GM06990 (cell line): ENCODE measurements at regions not wholly inside any gene's neighbourhood (a gene's known extent, or its start where the extent isn't known, plus 50 kb on each side); places are given as distances from the start of the nearest gene placed in this dataset.

Experiments used
- DNase-seq: peaks from one replicate; pipeline ENCODE4 v3.0.0-alpha.2; 2011; ENCODE audit not compliant: insufficient read length; ENCODE audit errors: extremely low read depth
- H3K27me3 ChIP-seq: replicated peaks from 2 replicates; pipeline ENCODE4 v1.6.0; 2011; ENCODE audit warnings: low read length; ENCODE audit not compliant: control insufficient read depth, insufficient read depth
- H3K36me3 ChIP-seq: 2 replicates; pipeline ENCODE4 v1.5.1; 2011; ENCODE audit warnings: low read length; ENCODE audit not compliant: control insufficient read depth, insufficient read depth
- H3K4me3 ChIP-seq: replicated peaks from 2 replicates; pipeline ENCODE4 v1.5.1; 2011; ENCODE audit warnings: low read depth, mild to moderate bottlenecking, control low read depth, low read length
- CTCF ChIP-seq: IDR thresholded peaks from 2 replicates; pipeline ENCODE4 v1.5.1; 2011; ENCODE audit warnings: low read length, control low read depth, mild to moderate bottlenecking, inconsistent platforms; ENCODE audit not compliant: insufficient read depth, poor library complexity, severe bottlenecking

DNA sequence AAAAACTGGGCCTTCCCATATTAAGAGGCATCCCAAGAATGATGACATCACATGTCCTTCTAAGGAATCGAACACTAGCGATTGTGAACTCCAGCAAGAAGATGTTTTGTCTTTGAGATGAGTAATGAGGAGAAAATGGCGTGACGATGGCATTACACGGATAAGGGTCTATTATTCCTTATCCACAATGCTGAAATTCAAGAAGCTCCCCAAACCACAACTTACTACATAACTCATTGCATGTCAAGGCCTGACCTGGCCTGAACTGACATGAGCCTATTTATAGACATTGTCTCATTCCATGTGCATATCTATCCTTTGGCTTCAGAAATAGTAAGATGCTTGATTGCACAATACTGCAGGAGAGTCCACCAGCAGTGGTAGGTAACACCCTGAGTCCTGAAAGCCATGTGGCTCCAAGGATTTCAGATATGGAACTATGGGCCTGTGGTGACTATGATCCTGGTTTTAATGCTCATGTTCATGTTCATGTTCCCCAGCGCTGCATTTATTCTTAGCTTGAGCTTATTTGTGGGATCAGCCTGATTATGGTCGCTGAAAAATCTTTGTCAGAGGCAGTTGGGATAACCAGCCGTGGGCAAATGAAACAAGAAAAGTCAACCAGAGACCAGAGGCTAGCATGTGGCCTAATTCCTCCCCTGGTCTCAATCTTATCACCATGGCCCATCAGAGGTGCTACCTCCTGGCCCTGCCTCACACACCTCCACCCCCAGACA is 183.2 kb upstream of the JARID2 start:
- no peak for TF ChIP-seq CTCF
- DNase-seq = no peak

GRCh38 chr6:15063253-15063853 is 182.5 kb upstream of the JARID2 start:
- TF ChIP-seq CTCF = no peak
- Histone ChIP-seq H3K27me3 (no peaks in the 10 kb centered on the region), H3K36me3 (no peaks in the 10 kb centered on the region), H3K4me3 (no peak overlapping the region)
- DNase-seq = no peak

More for the DNA sequence above, 183.2 kb upstream of the JARID2 start:
- no peak overlapping the region for H3K4me3 ChIP-seq
- no peaks in the 10 kb centered on the region for H3K36me3 ChIP-seq
- H3K27me3 ChIP-seq = no peaks in the 10 kb centered on the region

GRCh38 chr6:15065261-15065989 is 180.4 kb upstream of the JARID2 start:
- H3K4me3 ChIP-seq = no peak overlapping the region
- H3K36me3 ChIP-seq = no peaks in the 10 kb centered on the region
- H3K27me3 ChIP-seq = no peaks in the 10 kb centered on the region
- no peak for DNase-seq
- no peak for TF ChIP-seq CTCF

- Histone ChIP-seq H3K36me3 (no peaks in the 10 kb centered on the region), H3K27me3 (no peaks in the 10 kb centered on the region), H3K4me3 (no peak overlapping the region)
- no peak for DNase-seq
- TF ChIP-seq CTCF = no peak
Measured at GRCh38 chr6:15066089-15066758, 179.6 kb upstream of the JARID2 start.

- no peaks in the 10 kb centered on the region for H3K36me3 ChIP-seq
- peak; percentile 33 for DNase-seq
- no peak for TF ChIP-seq CTCF
- H3K4me3 ChIP-seq = no peak overlapping the region
- H3K27me3 ChIP-seq = no peaks in the 10 kb centered on the region
Measured at GRCh38 chr6:15073344-15073789, 172.5 kb upstream of the JARID2 start.
